HepG2 (cell line): ENCODE measurements at regions not wholly inside any gene's neighbourhood (a gene's known extent, or its start where the extent isn't known, plus 50 kb on each side); places are given as distances from the start of the nearest gene placed in this dataset.

Experiments
- ATAC-seq: fragments of 200-7000 bp; cut with Tn5 transposase; 3 replicates; pipeline ENCODE4 v1.9.1; 2020; ENCODE audit warnings: mild to moderate bottlenecking, moderate library complexity
- BruUV-seq: library from RNA; stranded (reverse); fragments of 400-500 nt; replicated peaks from 2 replicates; lab custom pipeline; 2021; lab: Mats Ljungman, UMichigan
- CTCF ChIA-PET: fragments of 300-600 bp; formaldehyde crosslinking; extraction: SDS; loops from one replicate; lab custom pipeline; 2021; ENCODE audit warnings: low total read pairs, inconsistent platforms, low intra/inter-chr PET ratio; lab: Yijun Ruan, JAX
- POLR2A ChIA-PET: fragments of 350-600 bp; sonication (Branson Sonifier 250); formaldehyde crosslinking; loops from one replicate; lab custom pipeline; 2020; ENCODE audit warnings: antibody characterized with exemption, inconsistent platforms; lab: Yijun Ruan, JAX
- DNase-seq: peaks from one replicate; pipeline ENCODE4 v3.0.0-alpha.2; 2015; ENCODE audit warnings: low spot score
- FAIRE-seq: peaks from 3 replicates; lab custom pipeline; 2011; peaks lifted over from hg19 to GRCh38; lab: Jason Lieb, UNC
- H2AFZ ChIP-seq: one replicate; pipeline ENCODE4 v1.6.1; 2011; ENCODE audit warnings: low read length, inconsistent platforms
- H3K27ac ChIP-seq: fragments of 300-600 bp; 3 replicates; pipeline ENCODE4 v1.8.0; 2011; ENCODE audit warnings: mixed run types, mild to moderate bottlenecking, mixed read lengths, low read length, inconsistent platforms; ENCODE audit not compliant: insufficient read depth; ENCODE audit errors: extremely low read length
- H3K27me3 ChIP-seq, 2 experiments: fragments of 200-600 bp in 1 of 2; 2 replicates in 1 of 2; 3 replicates in 1 of 2; pipeline versions ENCODE4 v1.6.0 to v1.8.0; 2011; ENCODE audit warnings: low read length in 2 of 2, mild to moderate bottlenecking in 2 of 2, moderate library complexity in 2 of 2, inconsistent platforms in 1 of 2; ENCODE audit not compliant: insufficient read depth in 2 of 2, control insufficient read depth in 1 of 2
- H3K36me3 ChIP-seq, 2 experiments: fragments of 200-600 bp in 1 of 2; replicated peaks in 1 of 2; 2 replicates in 1 of 2; 3 replicates in 1 of 2; pipeline versions ENCODE4 v1.5.1 to v1.8.0; 2011; ENCODE audit warnings: low read length in 2 of 2, inconsistent platforms in 1 of 2; ENCODE audit not compliant: insufficient read depth in 2 of 2, control insufficient read depth in 1 of 2
- H3K4me1 ChIP-seq: 2 replicates; pipeline ENCODE4 v1.5.1; 2012; ENCODE audit warnings: low read length, inconsistent platforms; ENCODE audit not compliant: insufficient read depth
- H3K4me2 ChIP-seq: 2 replicates; pipeline ENCODE4 v1.6.0; 2011; ENCODE audit warnings: low read depth, low read length, inconsistent platforms
- H3K4me3 ChIP-seq, 3 experiments: fragments of 200-600 bp in 1 of 3; sonication (generic), shearing (Covaris generic) in 1 of 3; replicated peaks in 1 of 3; 2 replicates each; pipeline ENCODE4 v1.5.1; 2011 to 2016; ENCODE audit warnings: low read length in 3 of 3, inconsistent platforms in 2 of 3, low read depth in 2 of 3, mild to moderate bottlenecking in 2 of 3, control low read depth in 1 of 3, mixed read lengths in 1 of 3; ENCODE audit not compliant: insufficient read depth in 1 of 3
- H3K79me2 ChIP-seq: one replicate; pipeline ENCODE4 v1.6.1; 2011; ENCODE audit warnings: low read length, inconsistent platforms; ENCODE audit not compliant: insufficient read depth
- H3K9ac ChIP-seq: 2 replicates; pipeline ENCODE4 v1.6.0; 2011; ENCODE audit warnings: mild to moderate bottlenecking, low read depth, low read length, inconsistent platforms; ENCODE audit not compliant: insufficient read depth
- H3K9me3 ChIP-seq: 2 replicates; pipeline ENCODE4 v1.5.1; 2012; ENCODE audit warnings: mild to moderate bottlenecking, low read length
- H4K20me1 ChIP-seq: 2 replicates; pipeline ENCODE4 v1.6.0; 2011; ENCODE audit warnings: inconsistent platforms, mild to moderate bottlenecking, low read length, moderate library complexity; ENCODE audit not compliant: insufficient read depth
- BCL6 ChIP-seq: IDR thresholded peaks from 2 replicates; pipeline ENCODE4 v1.6.1; 2016; ENCODE audit warnings: missing genetic modification reagents, missing compliant biosample characterization
- HDAC1 ChIP-seq: sonication (generic); formaldehyde crosslinking; IDR thresholded peaks from 2 replicates; pipeline ENCODE4 v1.5.1; 2020; ENCODE audit warnings: mild to moderate bottlenecking, missing genetic modification reagents
- KAT7 ChIP-seq: IDR thresholded peaks from 2 replicates; pipeline ENCODE4 v1.6.1; 2018; ENCODE audit warnings: borderline replicate concordance, missing compliant biosample characterization
- MIXL1 ChIP-seq: IDR thresholded peaks from 2 replicates; pipeline ENCODE4 v1.6.1; 2016
- NFIB ChIP-seq: sonication (generic); formaldehyde crosslinking; IDR thresholded peaks from 2 replicates; pipeline ENCODE4 v1.9.0; 2021; ENCODE audit warnings: missing genetic modification reagents, mild to moderate bottlenecking, borderline replicate concordance
- NFRKB ChIP-seq: fragments of 450-650 bp; IDR thresholded peaks from 2 replicates; pipeline ENCODE4 v1.6.1; 2017
- PHF8 ChIP-seq: sonication (generic); formaldehyde crosslinking; IDR thresholded peaks from 2 replicates; pipeline ENCODE4 v1.5.0; 2020; ENCODE audit warnings: missing genetic modification reagents
- RAD21 ChIP-seq: fragments of 450-650 bp; formaldehyde crosslinking; IDR thresholded peaks from 2 replicates; pipeline ENCODE4 v1.5.0; 2020; ENCODE audit warnings: mild to moderate bottlenecking
- RBM22 ChIP-seq: fragments of 200-400 bp; formaldehyde crosslinking; optimal IDR thresholded peaks from 2 replicates; pipeline ENCODE3; 2017; ENCODE audit warnings: mild to moderate bottlenecking, low read length, moderate library complexity
- RFXAP ChIP-seq: sonication (generic); formaldehyde crosslinking; IDR thresholded peaks from 2 replicates; pipeline ENCODE4 v1.4.0; 2020; ENCODE audit warnings: missing genetic modification reagents, borderline replicate concordance
- ZNF17 ChIP-seq: sonication (generic); formaldehyde crosslinking; IDR thresholded peaks from 2 replicates; pipeline ENCODE4 v1.5.0; 2020; ENCODE audit warnings: mild to moderate bottlenecking, missing genetic modification reagents
- ZNF652 ChIP-seq: IDR thresholded peaks from 2 replicates; pipeline ENCODE4 v1.6.1; 2016; ENCODE audit warnings: low read depth, borderline replicate concordance
- WGBS: methylation state at CpG from one replicate; pipeline ENCODE4 v1.1.6; 2017; ENCODE audit warnings: low lambda C conversion rate; 5-methylcytosine and 5-hydroxymethylcytosine counted together
- in situ Hi-C: cut with HindIII; loops from 2 replicates; pipeline ENCODE4 v1.10.0; 2017; ENCODE audit warnings: low pct_unique_long_range_greater_than_20kb; ENCODE audit not compliant: extremely low pct_ligation_motif_present
- intact Hi-C: fragments of 100-400 bp; cut with micrococcal nuclease; formaldehyde crosslinking; loops from one replicate; pipeline ENCODE4 v1.10.0; 2022; ENCODE audit not compliant: unreplicated experiment
- TF ChIP-seq, protein P1 (sequence below): sonication (generic); formaldehyde crosslinking; IDR thresholded peaks from 2 replicates; pipeline ENCODE4 v1.4.0; 2020; ENCODE audit warnings: low read depth, mild to moderate bottlenecking, missing genetic modification reagents
- TF ChIP-seq, protein P2 (sequence below): sonication (generic); formaldehyde crosslinking; IDR thresholded peaks from 2 replicates; pipeline ENCODE4 v1.9.0; 2021; ENCODE audit warnings: missing genetic modification reagents, mild to moderate bottlenecking, borderline replicate concordance
- TF ChIP-seq, protein P3 (sequence below): sonication (generic); formaldehyde crosslinking; IDR thresholded peaks from 2 replicates; pipeline ENCODE4 v1.4.0; 2020; ENCODE audit warnings: mild to moderate bottlenecking, low read depth, missing genetic modification reagents

DNA sequence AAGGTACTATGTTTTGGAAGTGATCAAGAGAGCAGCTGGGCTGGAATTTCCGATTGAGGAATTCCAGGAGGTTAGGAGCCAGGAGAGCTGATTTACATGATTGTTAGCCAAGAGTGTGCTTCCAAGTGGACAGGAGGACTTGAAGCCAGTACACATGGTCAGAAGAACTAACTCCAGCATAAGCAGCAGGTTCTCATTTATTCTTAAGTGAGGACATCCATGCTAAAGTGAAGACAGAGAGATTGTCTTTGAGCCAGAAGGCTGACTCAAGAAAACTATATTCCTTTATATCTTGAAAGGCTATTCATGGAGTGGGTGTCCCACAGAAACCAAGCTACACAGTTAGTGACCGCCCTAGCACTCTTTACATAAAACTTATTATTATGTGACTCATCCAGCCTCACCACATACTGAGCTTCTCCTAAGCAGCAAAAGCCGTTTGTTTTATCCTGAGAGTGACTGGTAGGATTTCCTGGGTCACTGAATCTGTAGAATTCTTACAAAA is 56.7 kb upstream of the SEMA3A start:
- no peak overlapping the region for H3K9ac ChIP-seq
- no peak for FAIRE-seq
- TF ChIP-seq KAT7 (CRISPR knock-in tag) (no peak), NFIB (no peak), HDAC1 (CRISPR knock-in tag) (no peak), RFXAP (no peak), NFRKB (no peak), MIXL1 (CRISPR knock-in tag) (no peak), ZNF652 (CRISPR knock-in tag) (no peak), RAD21 (CRISPR knock-in tag) (no peak), ZNF17 (no peak), RBM22 (no peak), PHF8 (no peak), BCL6 (CRISPR knock-in tag) (no peak)
- TF ChIP-seq, protein P1, sequence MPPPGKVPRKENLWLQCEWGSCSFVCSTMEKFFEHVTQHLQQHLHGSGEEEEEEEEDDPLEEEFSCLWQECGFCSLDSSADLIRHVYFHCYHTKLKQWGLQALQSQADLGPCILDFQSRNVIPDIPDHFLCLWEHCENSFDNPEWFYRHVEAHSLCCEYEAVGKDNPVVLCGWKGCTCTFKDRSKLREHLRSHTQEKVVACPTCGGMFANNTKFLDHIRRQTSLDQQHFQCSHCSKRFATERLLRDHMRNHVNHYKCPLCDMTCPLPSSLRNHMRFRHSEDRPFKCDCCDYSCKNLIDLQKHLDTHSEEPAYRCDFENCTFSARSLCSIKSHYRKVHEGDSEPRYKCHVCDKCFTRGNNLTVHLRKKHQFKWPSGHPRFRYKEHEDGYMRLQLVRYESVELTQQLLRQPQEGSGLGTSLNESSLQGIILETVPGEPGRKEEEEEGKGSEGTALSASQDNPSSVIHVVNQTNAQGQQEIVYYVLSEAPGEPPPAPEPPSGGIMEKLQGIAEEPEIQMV (CRISPR knock-in tag): no peak
- TF ChIP-seq, protein P2, sequence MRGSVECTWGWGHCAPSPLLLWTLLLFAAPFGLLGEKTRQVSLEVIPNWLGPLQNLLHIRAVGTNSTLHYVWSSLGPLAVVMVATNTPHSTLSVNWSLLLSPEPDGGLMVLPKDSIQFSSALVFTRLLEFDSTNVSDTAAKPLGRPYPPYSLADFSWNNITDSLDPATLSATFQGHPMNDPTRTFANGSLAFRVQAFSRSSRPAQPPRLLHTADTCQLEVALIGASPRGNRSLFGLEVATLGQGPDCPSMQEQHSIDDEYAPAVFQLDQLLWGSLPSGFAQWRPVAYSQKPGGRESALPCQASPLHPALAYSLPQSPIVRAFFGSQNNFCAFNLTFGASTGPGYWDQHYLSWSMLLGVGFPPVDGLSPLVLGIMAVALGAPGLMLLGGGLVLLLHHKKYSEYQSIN (CRISPR knock-in tag): no peak
- TF ChIP-seq, protein P3, sequence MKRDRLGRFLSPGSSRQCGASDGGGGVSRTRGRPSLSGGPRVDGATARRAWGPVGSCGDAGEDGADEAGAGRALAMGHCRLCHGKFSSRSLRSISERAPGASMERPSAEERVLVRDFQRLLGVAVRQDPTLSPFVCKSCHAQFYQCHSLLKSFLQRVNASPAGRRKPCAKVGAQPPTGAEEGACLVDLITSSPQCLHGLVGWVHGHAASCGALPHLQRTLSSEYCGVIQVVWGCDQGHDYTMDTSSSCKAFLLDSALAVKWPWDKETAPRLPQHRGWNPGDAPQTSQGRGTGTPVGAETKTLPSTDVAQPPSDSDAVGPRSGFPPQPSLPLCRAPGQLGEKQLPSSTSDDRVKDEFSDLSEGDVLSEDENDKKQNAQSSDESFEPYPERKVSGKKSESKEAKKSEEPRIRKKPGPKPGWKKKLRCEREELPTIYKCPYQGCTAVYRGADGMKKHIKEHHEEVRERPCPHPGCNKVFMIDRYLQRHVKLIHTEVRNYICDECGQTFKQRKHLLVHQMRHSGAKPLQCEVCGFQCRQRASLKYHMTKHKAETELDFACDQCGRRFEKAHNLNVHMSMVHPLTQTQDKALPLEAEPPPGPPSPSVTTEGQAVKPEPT: no peak
- TF ChIP-seq, all 625 proteins: peak for 0
- no peaks in the 10 kb centered on the region for H3K4me1 ChIP-seq
- BruUV-seq: no TSS peak
- no peak overlapping the region for H3K4me2 ChIP-seq
- no peaks in the 10 kb centered on the region for H3K9me3 ChIP-seq
- WGBS: 0% methylated on average over 3 of the region's 3 CpGs
- no peak for DNase-seq
- H3K36me3 ChIP-seq: no peaks in the 10 kb centered on the region
- no peaks in the 10 kb centered on the region for H3K27me3 ChIP-seq
- no peak for ATAC-seq
- no peak overlapping the region for H2AFZ ChIP-seq
- no peaks in the 10 kb centered on the region for H4K20me1 ChIP-seq
- POLR2A ChIA-PET: no interaction called here
- H3K27ac ChIP-seq: no peak overlapping the region
- no peak overlapping the region for H3K4me3 ChIP-seq
- no peaks in the 10 kb centered on the region for H3K79me2 ChIP-seq
- CTCF ChIA-PET: no interaction called here
- intact Hi-C loops: no loop called here
- in situ Hi-C loops: no loop called here
